ENCODE measurements at regions not wholly inside any gene's neighbourhood (a gene's known extent, or its start where the extent isn't known, plus 50 kb on each side); places are given as distances from the start of the nearest gene placed in this dataset.

DNA sequence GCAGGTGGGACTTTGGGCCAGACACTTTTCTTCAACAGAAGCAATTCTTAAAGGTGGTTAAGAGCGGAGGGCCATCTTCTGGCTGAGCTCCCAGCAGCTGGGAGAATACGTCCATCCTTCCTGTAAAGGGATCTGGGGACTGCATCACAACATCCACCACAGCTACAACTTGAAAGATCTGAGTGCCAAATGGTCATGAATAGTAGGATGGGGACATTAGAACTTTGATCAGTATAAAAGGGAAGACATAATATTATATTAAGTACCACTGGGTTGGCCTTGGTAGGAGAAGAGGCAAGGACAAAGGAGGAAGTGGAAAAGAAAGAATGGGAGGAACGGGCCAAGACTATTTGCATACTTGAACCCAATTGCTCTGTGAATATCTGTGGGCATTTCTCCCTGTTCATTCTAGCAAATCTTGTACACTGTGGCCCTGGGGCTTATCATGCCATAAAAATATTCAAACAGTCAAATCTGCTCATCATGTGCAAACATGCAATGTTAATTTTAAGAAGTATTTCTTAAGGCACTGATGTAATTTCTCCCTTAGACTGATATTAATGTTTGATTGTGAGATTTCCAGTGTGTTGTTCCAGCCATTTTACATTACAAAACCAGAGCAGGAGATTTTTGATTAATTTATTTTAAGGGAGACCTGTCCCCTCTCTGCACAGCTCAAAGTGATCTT is 65.5 kb upstream of the CREB5 start:
- H3K27ac ChIP-seq = no peak overlapping the region

GRCh38 chr7:28347475-28348318 is 64.6 kb upstream of the CREB5 start:
- no peak overlapping the region for H3K27ac ChIP-seq
- TF ChIP-seq, protein P1, sequence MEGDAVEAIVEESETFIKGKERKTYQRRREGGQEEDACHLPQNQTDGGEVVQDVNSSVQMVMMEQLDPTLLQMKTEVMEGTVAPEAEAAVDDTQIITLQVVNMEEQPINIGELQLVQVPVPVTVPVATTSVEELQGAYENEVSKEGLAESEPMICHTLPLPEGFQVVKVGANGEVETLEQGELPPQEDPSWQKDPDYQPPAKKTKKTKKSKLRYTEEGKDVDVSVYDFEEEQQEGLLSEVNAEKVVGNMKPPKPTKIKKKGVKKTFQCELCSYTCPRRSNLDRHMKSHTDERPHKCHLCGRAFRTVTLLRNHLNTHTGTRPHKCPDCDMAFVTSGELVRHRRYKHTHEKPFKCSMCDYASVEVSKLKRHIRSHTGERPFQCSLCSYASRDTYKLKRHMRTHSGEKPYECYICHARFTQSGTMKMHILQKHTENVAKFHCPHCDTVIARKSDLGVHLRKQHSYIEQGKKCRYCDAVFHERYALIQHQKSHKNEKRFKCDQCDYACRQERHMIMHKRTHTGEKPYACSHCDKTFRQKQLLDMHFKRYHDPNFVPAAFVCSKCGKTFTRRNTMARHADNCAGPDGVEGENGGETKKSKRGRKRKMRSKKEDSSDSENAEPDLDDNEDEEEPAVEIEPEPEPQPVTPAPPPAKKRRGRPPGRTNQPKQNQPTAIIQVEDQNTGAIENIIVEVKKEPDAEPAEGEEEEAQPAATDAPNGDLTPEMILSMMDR (conservative IDR thresholded peaks at IDR 0.05) = no peak

More for the DNA sequence above, 65.5 kb upstream of the CREB5 start:
- TF ChIP-seq, protein P1 (conservative IDR thresholded peaks at IDR 0.05) = no peak

DNA sequence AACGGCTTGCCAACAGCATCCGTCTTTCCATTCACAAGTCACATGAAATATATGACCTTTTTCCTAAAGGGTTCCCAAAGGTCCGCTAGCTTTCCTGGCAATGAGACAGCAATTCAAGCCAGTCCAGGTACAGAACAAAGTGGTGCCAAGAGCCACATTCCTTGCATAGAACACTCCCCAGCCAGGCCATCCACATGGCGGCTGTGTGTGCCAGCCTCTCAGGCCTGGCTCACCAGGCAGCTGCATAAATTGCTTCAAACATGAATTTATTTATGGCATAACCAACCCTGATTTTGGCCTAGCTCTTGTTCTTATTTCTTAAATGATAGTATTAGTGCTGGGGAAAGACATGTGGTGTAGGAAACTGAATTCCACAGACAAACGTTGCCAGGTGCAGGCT is 63.7 kb upstream of the CREB5 start:
- TF ChIP-seq, protein P1 (conservative IDR thresholded peaks at IDR 0.05) = no peak
- no peak overlapping the region for H3K27ac ChIP-seq

DNA sequence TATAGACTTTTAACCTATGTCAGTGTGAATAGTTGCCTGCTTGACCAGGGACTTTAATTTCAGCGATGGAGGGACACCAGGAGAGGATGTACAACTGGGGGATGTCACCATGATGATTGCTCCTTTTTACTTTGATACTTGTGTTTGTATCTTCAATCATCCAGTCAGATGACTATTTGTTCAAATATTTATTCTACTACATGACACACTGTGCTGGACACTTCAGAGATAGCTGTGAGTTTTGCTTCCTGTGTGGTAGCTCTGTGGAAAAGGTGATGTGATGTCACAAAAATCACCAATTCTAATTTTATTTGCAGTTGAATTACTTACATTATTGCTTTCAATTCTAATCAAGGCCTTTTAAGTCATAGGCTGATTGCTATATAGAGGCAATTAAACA is 62.7 kb upstream of the CREB5 start:
- TF ChIP-seq, protein P1 (conservative IDR thresholded peaks at IDR 0.05) = no peak

DNA sequence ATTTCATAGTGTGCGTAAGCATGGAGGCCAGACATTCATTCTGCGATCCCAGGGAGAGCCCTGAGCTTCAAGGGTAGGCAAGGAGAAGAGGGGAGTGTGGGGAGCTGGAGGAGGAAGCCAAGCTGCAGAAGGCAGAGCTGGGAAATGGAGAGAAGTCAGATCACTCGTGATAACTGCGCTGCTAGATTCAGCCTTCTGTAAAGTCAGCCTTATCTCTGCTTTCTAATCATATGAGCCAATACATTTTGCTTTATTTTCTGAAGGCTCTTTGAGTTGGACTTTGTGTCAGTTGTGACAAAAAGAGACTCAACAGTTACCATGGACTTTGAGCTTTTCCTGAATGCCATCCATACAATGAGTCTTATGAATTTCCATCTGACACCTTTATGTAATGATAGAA is 61.7 kb upstream of the CREB5 start:
- TF ChIP-seq, protein P1 (conservative IDR thresholded peaks at IDR 0.05) = no peak

More for the DNA sequence above, 62.7 kb upstream of the CREB5 start:
- no peak overlapping the region for H3K27ac ChIP-seq

DNA sequence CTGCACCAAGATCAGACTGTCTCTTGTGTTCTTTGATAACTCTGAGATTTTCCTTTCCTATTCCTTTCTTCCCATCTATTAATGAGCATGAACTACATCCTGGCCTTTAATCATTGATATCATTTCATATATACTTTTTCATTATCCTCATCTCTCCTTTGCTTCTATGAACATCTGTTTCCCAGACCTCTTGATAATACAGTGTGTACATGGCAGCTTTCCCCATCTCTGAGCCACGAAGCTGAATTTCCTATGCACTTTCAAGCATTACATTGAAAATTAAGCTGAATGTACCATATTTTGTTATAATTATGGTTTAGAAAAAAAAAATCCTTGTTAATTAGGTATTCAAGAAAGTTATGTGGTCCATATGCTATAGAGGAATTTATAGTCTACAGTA is 60.9 kb upstream of the CREB5 start:
- H3K27ac ChIP-seq = no peak overlapping the region
- TF ChIP-seq, protein P1 (conservative IDR thresholded peaks at IDR 0.05) = no peak

More for the DNA sequence above, 61.7 kb upstream of the CREB5 start:
- no peak overlapping the region for H3K27ac ChIP-seq

DNA sequence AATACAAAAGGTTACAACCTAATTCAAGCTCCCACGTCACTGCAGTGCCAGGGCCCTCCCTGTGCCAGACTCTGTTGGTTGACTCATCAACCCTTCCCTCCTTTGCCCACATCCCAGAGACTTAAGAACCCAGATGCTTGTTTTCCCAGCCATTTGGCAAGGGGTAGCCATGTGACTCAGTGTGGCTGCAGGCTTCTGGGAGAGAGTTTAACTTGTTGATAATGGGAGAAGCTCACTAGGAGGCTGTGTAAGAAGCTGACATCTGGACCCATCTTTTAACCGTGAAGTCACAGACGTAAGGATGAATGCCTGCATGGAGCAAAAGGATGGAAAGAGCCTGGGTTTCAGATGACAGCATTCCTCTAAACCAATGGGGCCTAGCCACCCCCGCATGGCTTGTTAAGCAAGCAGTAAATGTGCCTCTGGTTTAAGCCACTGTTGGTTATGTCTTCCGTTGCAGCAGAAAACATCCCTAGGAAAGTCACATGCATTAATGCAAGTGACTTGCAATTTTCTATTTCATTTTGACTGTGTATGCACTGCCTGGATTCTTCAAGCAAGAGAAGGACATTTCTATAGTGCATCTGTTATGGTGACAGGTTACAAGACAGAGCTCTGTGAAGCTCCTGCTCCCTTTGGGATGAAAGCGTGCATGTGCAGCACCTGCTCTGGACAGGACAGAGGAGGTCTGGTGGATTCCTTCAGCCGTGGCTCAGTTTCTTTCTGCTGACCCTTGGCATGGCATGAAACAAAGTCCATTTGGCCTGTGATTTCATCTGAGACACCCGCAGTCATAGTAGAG is 57.5 kb upstream of the CREB5 start:
- H3K27ac ChIP-seq = no peak overlapping the region
- TF ChIP-seq, protein P1 (conservative IDR thresholded peaks at IDR 0.05) = no peak

Measured in VCaP (cell line).